Glomerular visceral epithelial cell (primary cell): ENCODE measurements at regions not wholly inside any gene's neighbourhood (a gene's known extent, or its start where the extent isn't known, plus 50 kb on each side); places are given as distances from the start of the nearest gene placed in this dataset.
A peak's percentile ranks its signal among the peaks of the same experiment; 100 is the strongest.

Experiments used
- DNase-seq: peaks from one replicate; pipeline ENCODE4 v3.0.0-alpha.2; 2016; ENCODE audit errors: extremely low spot score

DNA sequence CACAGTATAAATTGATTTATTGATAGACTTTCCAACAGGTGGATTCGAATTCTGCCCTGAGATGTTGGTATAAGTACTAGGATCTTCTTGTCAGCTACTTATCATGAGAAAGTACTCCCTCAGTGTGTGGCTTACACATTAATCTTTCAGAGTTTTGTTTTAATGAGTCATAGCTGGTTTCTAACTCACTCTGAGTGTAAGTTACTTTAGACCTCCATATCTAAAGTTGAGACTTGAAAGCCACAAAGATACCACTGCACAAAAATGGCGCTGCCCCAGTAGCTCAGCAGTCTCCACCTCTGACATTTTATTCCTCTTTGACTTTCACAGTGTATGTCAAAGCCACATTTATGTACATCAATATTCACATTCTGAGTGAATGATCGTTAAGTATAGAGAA, 318.5 kb downstream of the ARAP2 start:
- DNase-seq, result peak; percentile 1

DNA sequence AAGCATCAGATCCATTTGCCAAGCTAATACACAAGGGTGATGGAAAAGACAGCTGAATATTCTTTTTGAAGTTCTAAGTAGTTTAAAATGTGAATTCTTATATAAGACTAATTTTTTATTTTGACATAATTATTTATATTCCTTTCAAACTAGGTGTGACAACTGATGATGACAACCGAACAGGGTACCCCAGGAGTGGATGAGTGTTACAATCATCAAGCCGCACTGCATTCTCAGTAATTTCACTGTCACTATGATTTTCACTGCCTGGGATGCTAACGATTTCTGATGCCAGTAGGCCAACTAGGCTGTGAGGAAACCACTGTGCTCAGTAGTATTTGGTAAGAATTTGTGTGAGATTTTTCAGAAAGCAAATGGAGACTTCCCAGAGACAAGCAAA, 317.5 kb downstream of the ARAP2 start:
- no peak for DNase-seq

DNA sequence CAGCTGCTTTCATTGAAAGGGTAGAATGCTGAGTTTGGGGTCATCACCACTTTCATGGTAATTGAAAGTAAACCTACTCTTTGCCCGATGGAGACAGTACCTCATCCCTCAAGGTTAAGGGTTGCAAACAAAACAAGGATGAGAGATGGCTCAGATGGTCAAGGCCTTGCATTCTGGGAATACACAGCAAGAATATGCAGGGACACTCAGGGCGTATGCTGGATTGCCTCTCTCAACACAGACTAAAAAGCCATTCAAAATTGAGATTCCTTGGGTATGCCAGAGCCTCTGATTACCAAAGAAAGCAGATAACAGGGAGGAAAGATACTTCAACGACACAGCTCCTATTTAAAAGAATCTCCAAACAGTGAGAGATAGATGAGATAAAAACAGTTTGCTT, 310.4 kb downstream of the ARAP2 start:
- DNase-seq, result no peak

DNA sequence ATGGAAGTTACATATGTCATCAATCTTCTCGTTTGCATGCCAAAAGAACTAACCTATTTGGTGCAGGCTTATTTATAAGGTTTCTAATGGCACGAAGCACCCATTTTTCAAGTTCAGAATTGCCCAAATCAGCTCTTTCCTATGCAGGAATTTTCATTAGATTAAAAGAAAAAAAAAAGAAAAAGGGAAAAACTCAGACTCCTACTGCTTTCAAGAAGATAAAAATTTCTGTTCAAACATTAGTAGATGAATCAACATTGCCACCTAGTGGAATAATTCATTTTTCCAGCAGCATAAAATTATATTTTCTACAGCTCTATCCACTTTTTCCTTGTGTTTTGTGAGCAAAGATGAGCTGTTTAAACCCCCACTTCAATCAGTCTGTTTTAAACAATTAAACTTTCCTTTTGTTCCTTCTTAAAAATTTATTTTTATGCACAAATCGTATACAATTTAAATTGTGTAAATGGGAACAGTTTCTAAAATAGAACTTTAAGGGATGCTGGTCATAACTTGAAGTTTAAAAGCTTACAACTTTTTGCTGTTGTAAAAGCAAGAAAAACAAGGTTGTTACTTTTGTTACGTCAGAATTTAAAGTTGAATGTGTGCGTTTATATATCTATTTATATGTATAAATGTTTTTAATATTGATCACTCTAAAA, 309.9 kb downstream of the ARAP2 start:
- DNase-seq, result peak; percentile 53

DNA sequence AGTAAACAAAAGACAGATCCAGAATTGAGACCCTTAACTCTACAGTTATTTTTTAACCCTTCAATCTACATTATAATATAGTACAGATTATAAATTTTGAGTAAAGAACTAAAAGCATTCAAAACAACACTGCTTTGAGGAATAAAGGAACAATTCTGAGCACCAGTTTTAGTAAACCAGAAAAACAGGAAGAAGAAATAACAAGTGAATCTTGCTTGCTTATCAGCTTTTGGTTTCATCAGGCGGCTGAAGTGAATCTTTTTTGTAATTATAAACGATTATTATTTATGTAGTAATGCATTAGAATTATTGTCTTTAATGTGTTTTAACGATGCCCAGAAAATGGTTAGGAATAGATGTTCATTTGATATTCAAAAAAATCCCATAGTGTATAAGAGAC, 305.4 kb downstream of the ARAP2 start:
- no peak for DNase-seq

DNA sequence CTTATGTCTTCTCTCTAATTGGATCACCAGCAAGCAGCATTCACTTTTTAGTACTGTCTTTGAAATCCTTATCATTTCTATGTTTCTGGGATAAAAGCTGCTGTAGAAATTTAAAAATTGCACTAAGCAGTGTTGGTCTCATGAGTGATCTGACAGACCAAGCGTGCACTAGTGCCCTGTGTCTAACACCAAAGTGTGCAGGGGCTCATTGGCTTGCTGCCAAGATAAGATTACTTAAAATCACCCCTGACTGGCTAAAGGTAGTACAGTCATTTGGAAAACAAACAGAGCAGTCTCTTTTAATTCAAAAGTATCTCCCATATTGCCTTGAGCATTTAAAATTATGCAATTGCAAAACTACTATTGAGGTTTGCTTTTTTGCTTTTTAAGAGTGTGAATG, 304.6 kb downstream of the ARAP2 start:
- no peak for DNase-seq

DNA sequence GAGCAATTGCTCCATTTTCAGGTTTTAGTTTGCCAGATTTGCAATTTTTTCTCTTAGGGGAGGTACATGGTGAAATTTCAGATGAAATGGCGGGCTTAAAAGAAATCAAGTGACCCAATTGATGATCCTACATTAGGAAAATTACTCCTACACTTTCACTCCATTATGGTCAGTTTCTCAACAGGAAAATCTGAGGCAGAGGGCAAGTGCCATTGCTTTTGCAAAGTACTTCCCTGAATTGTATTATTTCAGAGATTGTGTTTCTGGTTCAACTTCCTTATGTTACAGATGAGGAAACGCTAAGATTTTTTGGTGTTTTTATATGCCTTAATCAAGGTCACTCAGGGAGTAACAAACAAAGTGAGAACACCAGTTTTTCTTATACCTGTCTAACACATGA, 302.2 kb downstream of the ARAP2 start:
- DNase-seq, result no peak

DNA sequence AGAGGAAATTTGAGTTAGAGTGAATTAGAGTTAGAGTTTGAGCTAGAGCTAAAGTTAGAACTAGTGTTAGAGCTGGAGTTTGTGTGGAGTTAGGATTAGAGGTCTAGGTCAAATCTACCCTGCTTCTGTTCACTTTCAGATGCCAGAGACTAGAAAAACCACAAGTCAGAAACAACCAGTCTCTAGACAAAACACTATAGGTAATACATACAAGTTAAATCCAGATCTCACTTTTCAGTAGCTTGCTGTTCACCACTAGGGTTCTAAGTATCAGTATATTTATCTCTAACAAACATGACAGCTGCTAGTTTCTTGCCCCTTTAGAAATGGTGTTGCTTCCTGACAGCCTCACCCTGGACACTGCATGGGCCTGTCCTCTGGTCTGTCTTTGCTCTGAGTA, 300.7 kb downstream of the ARAP2 start:
- no peak for DNase-seq

DNA sequence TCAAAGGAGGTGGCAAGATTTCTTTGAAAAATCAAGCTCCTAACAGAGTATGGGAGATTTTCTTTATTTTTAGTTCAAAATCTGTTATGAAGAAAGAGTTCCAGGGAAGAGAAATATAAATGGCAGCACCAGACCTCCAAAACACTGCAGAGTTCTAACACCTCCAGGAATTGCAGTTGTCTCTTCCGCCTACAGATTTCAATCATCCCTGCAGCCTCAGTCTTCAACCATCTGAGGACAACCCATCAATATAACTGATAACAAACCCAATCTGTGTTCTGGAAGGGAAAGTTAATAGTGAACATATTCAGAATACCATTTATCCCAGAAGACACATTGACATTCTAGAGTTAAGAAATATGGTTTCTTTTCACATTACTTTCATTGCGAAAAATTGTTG, 296.1 kb downstream of the ARAP2 start:
- no peak for DNase-seq

DNA sequence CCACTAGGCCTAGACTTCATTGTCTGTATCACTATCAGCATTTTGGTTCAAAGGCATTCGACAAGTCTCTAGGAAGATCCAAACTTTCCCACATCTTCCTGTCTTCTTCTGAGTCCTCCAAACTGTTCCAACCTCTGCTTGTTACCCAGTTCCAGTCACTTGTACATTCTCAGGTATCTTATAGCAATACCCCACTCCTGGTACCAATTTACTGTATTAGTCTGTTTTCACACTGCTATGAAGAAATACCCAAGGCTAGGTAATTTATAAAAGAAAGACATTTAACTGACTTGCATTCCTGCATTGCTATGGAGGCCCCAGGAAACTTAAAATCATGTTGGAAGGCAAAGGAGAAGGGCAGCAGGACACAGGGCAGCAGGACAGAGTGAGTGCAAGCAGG, 293.9 kb downstream of the ARAP2 start:
- no peak for DNase-seq

DNA sequence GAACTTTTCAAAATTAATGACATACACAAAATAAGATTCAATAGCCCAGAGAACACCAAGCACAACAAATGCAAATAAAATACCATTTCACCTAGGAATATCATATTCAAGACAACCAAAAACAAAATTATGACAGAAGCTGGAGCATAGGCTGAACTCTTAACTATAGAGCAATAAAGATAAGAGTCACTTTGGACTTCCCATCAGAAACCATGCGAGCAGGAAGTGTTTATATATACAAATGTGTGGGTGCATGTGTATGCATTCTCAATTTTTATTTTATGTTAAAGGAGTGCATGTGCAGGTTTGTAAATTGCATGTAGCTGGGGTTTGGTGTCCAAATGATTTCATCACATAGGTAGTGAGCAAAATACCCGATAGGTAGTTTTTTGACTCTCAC, 291.6 kb downstream of the ARAP2 start:
- DNase-seq, result no peak

DNA sequence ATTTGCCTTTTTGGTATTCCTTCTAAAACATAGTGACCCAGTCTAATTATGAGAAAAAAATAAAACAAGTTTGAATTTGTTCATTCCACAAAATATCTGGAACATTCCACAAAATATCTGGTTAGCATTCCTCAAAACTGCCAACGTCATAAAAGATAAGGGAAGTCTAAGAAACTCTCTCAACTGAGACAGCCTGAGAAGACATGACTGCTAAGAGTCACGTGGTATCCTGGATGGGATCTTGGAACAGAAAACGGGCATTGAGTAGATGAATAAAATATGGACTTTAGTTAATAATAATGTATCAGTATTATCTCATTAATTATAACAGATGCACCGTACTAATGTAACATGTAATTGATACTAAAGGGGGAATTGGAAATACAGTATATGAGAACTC, 280.9 kb downstream of the ARAP2 start:
- DNase-seq, result no peak

DNA sequence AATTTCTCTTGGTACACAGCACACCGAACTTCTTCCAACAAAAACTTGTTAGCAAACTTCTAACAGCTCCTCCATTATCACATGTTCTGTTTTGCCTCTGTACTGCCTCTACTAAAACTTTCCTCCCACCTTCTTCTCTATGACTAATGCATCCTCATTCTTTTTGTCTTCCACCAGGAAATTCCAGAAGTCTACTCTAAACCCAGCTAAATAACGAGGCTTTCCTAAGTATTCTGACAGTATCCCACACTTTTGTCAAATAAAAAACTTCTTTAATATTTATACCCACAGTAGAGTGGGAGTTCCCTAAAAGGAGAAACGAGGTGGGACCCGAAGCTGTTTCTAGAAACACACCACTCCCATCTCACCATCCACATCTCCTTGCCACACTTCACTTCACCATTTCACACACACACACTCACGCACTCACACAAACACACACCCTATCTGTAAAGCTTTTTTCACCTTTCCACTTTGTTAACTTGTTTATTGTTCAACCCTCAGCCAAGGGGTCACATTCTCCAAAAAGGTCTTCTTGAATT, 280.3 kb downstream of the ARAP2 start:
- peak; percentile 2 for DNase-seq

DNA sequence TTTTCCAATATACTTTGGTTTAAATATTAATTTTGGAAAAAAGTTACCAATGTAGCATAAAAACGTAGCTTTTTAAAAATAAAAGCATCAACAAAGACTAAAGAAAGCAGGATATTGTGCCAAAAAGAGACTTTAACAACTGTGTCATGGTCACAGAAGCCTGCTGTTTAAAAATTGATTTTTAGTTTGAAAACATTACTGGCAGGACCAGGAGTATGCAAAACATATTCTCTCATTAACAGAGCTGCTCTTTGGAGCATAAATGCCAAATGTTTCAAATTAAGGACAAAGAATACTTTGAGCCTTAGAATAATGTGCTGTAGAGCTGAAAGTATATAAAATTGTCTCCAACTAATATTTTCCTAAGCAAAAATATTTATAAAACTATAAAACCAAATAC, 279.0 kb downstream of the ARAP2 start:
- no peak for DNase-seq

DNA sequence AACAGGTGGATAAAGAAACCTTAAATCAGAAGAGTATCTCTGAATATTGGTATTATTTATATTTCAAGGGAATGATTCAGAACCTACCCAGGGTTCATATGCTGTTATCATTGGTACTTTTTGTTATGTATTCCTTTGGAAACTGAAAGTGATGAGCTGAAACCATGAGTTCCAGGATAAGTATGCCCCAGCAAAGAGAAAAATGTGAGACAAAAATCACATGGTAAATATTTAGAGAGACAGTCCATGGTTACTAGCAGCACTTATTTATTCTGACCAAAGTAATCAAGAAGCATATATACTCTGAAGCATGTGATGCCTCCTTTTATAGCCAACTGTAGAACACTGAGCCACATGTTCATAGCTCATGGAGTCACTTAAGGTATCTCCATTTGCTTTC, 277.7 kb downstream of the ARAP2 start:
- no peak for DNase-seq

DNA sequence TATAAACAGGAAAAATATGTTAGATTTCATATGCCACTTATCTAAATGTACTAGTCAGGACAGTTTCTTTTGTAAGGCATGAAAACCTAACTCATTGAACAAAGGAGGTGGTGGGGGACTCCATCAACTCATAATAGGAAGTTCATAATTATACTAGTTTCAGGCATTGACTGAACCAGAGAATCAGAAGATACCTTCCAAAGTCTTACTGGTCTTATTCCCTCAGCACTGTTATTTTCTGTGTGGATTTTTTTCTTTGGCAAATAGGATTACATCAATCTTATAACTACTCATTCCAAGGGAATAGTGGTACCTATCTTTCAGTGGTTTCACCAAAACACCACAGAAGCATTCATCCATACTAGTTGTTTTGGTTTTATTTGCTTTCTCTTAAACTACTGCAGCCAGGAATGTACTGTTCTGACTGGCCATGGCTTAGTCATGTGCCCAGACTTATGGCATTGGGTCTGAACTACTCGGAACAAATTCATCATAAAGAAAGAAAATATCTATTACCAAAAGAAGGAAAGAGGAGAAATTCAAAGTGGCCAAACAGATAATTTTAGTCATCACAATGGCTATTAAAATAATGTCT, 273.9 kb downstream of the ARAP2 start:
- DNase-seq, result peak; percentile 4

DNA sequence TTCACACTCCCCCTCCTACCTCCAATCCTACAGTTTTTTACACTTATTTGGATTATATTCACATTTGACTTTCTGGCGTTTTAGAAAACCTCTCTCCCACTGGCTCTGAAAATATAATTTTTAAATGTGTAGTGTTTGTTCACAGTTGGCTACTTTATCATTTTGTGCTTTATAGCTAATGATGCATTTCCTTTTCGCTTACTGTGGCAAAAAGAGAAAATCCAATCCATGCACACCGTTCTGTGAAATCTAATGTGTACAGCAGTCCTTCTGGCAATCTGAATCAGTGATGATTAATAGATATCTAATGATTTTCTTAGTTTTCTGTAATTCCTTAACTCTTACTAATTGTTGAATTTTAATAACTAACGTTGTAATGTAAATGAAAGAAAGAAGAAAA, 271.5 kb downstream of the ARAP2 start:
- no peak for DNase-seq

DNA sequence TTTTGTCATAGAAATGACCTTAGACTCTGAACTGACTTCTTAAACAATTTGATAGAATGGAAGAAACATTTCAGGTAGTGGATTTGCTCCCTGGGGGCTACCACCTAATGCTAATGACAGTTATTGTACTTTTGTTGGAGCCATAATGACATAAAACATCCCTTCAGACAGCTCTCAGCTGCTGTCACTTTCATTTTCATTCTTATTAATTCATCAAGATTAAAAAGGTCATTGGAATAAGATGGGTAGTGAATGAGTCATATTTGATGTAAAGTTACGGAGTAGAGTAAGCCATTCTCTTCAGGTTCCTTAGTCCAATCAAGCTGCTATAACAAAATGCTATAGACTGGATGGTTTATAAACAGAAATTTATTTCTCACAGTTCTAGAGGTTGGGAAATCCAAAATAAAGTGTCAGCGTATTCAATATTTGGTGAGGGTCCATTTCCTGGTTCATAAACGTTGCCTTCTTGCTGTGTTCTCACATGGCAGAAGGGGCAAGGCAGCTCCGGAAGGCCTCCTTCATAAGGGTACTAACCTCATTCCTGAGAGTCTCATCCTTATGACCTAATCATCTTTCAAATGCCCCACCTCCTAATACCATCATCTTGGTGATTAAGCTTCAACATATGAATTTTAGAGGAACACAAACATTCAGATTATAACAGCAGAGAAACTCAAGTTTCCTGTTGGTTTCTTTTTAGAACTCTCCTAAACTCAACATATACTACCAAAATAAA, 268.5 kb downstream of the ARAP2 start:
- DNase-seq, result no peak

DNA sequence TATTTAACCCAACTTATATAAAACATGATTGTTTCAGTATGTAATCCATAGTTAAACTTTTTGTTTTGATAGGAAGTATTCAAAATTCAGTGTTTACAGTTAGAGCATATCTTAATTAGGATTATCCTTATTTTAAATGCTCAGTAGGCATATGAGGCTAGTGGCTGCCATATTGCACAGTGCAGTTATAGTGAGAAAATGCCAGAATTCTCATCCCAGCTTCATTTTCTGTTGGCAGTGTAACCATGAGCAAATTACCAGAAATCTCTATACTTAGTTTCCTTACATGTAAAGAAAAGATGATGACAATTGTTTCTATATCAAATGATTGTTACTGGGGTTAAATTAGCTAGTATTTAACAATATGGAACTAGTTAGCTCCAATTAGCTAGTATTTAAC, 265.8 kb downstream of the ARAP2 start:
- no peak for DNase-seq

DNA sequence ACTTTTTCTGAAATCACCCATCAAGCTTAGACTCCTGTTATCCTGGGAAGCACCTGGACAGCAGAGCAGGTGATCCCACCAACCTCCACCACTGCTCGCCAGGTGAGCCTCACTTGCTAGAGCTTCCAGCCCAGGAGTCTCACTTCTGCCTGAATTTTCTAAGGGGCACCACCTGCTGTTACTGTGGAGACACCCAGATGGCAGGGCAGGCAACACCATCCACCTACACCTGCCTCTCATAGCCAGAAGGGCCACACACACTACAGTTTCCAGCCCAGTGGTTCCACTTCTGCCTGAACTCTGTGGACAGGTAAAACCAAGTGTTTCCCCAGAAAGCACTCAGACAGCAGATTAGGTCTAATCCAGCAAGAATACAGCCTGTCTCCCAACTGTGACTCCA, 262.0 kb downstream of the ARAP2 start:
- no peak for DNase-seq

DNA sequence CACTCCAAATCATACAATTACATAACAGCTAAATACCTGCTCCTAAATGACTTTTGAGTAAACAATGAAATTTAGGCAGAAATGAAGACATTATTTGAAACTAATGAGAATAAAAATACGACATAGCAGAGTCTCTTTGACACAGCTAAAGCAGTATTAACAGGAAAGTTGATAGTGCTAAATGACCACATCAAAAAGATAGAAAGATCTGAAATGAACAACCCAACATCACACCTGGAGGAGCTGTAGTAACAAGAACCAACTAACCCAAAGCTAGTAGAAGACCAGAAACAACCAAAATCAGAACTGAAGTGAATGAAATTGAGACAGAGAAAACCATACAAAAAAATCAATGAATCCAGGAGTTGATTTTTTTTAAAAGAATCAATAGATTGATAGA, 257.8 kb downstream of the ARAP2 start:
- no peak for DNase-seq

DNA sequence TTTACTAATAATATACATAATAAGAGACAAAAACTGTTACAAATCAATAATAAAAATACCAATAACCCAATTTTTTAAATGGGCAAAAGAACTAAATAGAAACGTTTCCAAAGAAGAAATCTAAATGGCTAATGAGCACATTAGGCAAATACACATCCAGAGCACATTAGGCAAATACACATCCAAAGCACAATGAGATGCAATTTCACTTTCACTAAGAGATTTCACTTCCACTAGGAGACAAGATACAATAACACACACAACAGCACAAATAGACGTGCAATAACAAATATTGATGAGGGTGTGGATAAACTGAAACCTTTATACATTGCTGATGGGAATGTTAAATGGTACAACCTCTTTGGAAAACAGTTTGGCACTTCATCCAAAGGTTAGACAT, 250.7 kb downstream of the ARAP2 start:
- no peak for DNase-seq

DNA sequence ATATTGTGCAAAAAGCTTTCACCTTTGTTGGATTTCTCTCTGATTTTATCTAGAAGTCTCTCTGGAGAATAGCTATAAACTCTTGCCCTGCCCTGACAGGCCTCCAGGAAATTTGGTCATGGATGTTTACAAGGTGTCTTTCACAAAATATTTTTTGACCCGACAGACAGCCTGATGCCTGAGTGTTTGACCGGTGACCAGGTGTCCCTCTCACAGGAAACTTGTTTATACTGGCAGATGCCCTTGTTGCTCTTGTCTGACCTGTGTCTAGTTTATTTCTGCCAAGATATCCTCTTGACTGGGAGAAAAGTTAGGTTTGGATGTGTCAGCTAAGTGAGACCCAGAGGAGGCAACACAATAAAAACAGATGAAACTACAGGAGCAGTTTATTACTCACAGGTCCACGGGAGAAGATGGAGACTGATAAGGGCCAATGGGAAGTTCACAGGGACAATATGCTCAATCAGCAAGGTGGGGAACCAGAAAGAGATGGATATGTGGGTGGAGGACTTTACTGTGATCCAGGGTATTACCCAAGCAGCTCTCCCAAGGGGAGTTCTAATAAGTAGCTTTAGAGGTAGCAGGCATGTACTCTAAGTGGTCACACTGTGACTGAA, 243.3 kb downstream of the ARAP2 start:
- DNase-seq, result no peak
